ENCODE measurements at regions not wholly inside any gene's neighbourhood (a gene's known extent, or its start where the extent isn't known, plus 50 kb on each side); places are given as distances from the start of the nearest gene placed in this dataset.

GRCh38 chr9:73689051-73689870 is 537.6 kb downstream of the ANXA1 start:
- Histone ChIP-seq H3K4me1 (no peaks in the 10 kb centered on the region), H3K36me3 (no peaks in the 10 kb centered on the region), H3K9me3 (no peaks in the 10 kb centered on the region), H3K27me3 (ENCODE audit: low read depth) (no peaks in the 10 kb centered on the region), H3K27ac (no peak overlapping the region), H3K4me3 (no peak overlapping the region)
- TF ChIP-seq, protein P1, sequence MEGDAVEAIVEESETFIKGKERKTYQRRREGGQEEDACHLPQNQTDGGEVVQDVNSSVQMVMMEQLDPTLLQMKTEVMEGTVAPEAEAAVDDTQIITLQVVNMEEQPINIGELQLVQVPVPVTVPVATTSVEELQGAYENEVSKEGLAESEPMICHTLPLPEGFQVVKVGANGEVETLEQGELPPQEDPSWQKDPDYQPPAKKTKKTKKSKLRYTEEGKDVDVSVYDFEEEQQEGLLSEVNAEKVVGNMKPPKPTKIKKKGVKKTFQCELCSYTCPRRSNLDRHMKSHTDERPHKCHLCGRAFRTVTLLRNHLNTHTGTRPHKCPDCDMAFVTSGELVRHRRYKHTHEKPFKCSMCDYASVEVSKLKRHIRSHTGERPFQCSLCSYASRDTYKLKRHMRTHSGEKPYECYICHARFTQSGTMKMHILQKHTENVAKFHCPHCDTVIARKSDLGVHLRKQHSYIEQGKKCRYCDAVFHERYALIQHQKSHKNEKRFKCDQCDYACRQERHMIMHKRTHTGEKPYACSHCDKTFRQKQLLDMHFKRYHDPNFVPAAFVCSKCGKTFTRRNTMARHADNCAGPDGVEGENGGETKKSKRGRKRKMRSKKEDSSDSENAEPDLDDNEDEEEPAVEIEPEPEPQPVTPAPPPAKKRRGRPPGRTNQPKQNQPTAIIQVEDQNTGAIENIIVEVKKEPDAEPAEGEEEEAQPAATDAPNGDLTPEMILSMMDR (IDR thresholded peaks at IDR 0.05) = no peak
- no peak for ATAC-seq
- intact Hi-C loops (cut with DNase I) = no loop called here
- DNase-seq = no peak

- Histone ChIP-seq H3K27ac (no peak overlapping the region), H3K4me1 (no peaks in the 10 kb centered on the region), H3K9me3 (no peaks in the 10 kb centered on the region), H3K27me3 (ENCODE audit: low read depth) (no peaks in the 10 kb centered on the region), H3K4me3 (no peak overlapping the region), H3K36me3 (no peaks in the 10 kb centered on the region)
- intact Hi-C loops (cut with DNase I) = no loop called here
- TF ChIP-seq, protein P1 (IDR thresholded peaks at IDR 0.05) = no peak
- ATAC-seq (no peak), DNase-seq (no peak)
Measured at GRCh38 chr9:73701415-73702057, 549.9 kb downstream of the ANXA1 start.

GRCh38 chr9:73714294-73714693 is 562.6 kb downstream of the ANXA1 start:
- H3K27me3 ChIP-seq (ENCODE audit: low read depth) = no peaks in the 10 kb centered on the region
- no peak overlapping the region for H3K27ac ChIP-seq
- H3K9me3 ChIP-seq = no peaks in the 10 kb centered on the region
- DNase-seq (no peak), ATAC-seq (no peak)
- no peaks in the 10 kb centered on the region for H3K4me1 ChIP-seq
- no peak overlapping the region for H3K4me3 ChIP-seq
- no peaks in the 10 kb centered on the region for H3K36me3 ChIP-seq
- TF ChIP-seq, protein P1 (IDR thresholded peaks at IDR 0.05) = no peak
- intact Hi-C loops (cut with DNase I) = no loop called here

DNA sequence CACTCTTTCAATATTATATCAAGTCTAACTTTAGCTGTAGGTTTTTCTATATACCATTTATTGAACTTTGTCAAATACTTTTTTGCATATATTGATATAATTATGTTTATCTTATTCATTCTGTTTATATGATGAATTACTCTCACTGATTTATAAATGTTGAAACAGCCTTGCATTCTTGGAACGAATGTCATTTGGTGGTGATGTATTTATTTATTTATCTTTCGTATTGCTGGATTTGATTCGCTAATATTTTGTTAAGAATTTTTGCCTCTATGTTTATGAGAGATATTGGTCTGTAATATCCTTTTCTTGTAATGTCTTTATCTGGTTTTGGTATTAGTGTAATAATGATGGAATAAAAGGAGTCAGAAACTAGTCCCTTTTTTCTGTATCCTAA is 563.9 kb downstream of the ANXA1 start:
- no peaks in the 10 kb centered on the region for H3K9me3 ChIP-seq
- intact Hi-C loops (cut with DNase I) = no loop called here

GRCh38 chr9:73719660-73720059 is 568.0 kb downstream of the ANXA1 start:
- Histone ChIP-seq H3K27ac (no peak overlapping the region), H3K4me3 (no peak overlapping the region), H3K4me1 (no peaks in the 10 kb centered on the region), H3K36me3 (no peaks in the 10 kb centered on the region), H3K9me3 (no peaks in the 10 kb centered on the region), H3K27me3 (ENCODE audit: low read depth) (no peaks in the 10 kb centered on the region)
- intact Hi-C loops (cut with DNase I) = no loop called here
- TF ChIP-seq, protein P1 (IDR thresholded peaks at IDR 0.05) = no peak
- ATAC-seq = no peak
- DNase-seq = no peak

More for the DNA sequence above, 563.9 kb downstream of the ANXA1 start:
- TF ChIP-seq, protein P1 (IDR thresholded peaks at IDR 0.05) = no peak
- Histone ChIP-seq H3K27ac (no peak overlapping the region), H3K27me3 (ENCODE audit: low read depth) (no peaks in the 10 kb centered on the region), H3K4me1 (no peaks in the 10 kb centered on the region), H3K36me3 (no peaks in the 10 kb centered on the region), H3K4me3 (no peak overlapping the region)
- DNase-seq (no peak), ATAC-seq (no peak)

Measured in lower lobe of right lung (tissue), 2 donors.